Esophagus (tissue), 2 donors: ENCODE measurements at regions not wholly inside any gene's neighbourhood (a gene's known extent, or its start where the extent isn't known, plus 50 kb on each side); places are given as distances from the start of the nearest gene placed in this dataset.
A peak's percentile ranks its signal among the peaks of the same experiment; 100 is the strongest.
"Not testable (repeated sequence)": the region's sequence is repeated elsewhere in the genome, so short reads cannot be mapped to it uniquely, and the experiment has no call there.

Experiments used
- H3K27ac ChIP-seq, 2 donors: one replicate each; pipeline ENCODE4 v1.5.1; 2013; ENCODE audit warnings: low read depth in 2 of 2, mild to moderate bottlenecking in 2 of 2, inconsistent platforms in 1 of 2, low read length in 1 of 2, moderate library complexity in 1 of 2
- H3K27me3 ChIP-seq, 2 donors: one replicate each; pipeline ENCODE4 v1.6.1; 2013; ENCODE audit warnings: low read length in 2 of 2, control low read depth in 1 of 2, mild to moderate bottlenecking in 1 of 2; ENCODE audit not compliant: insufficient read depth in 2 of 2, control insufficient read depth in 1 of 2
- H3K36me3 ChIP-seq, 2 donors: one replicate each; pipeline ENCODE4 v1.6.1; 2013; ENCODE audit warnings: low read length in 1 of 2; ENCODE audit not compliant: control insufficient read depth in 2 of 2, insufficient read depth in 2 of 2
- H3K4me1 ChIP-seq, 2 donors: one replicate each; pipeline ENCODE4 v1.6.1; 2013; ENCODE audit warnings: low read length in 1 of 2; ENCODE audit not compliant: control insufficient read depth in 2 of 2, insufficient read depth in 2 of 2
- H3K4me3 ChIP-seq, 2 donors: one replicate each; pipeline ENCODE4 v1.5.1; 2013; ENCODE audit warnings: low read length in 2 of 2, mild to moderate bottlenecking in 2 of 2, low read depth in 1 of 2, moderate library complexity in 1 of 2
- H3K9me3 ChIP-seq, 2 donors: one replicate each; pipeline ENCODE4 v1.6.1; 2013; ENCODE audit warnings: mild to moderate bottlenecking in 2 of 2, low read depth in 1 of 2, low read length in 1 of 2, moderate library complexity in 1 of 2; ENCODE audit not compliant: control insufficient read depth in 2 of 2, insufficient read depth in 1 of 2
- WGBS, 2 donors: extraction: QIAGEN DNeasy Blood & Tissue Kit; methylation state at CpG; one replicate each; pipeline ENCODE4 v1.1.7; 2013; 5-methylcytosine and 5-hydroxymethylcytosine counted together
- donor health status: healthy with polysubstance abuse.
- donor health status: Bipolar disorder and iron deficiency.

DNA sequence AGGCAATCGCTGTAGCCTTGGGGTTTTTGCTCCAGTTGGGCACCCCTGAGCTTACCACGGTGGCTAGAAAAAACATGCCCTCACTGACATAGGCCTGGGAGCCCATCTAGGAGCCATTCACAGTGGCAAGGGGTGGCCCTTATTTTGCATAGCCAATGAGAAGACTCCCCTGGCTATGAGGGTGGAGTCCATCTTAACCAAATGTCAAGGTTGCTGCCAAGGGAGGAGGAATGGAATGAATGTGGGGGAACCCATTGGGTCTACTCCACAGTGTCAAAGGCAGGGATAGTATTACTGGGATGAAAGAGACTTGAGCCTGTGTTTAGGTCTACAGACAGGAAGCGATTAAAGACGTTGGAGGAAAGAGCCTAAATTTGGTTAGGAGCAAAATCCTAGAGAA is 295.7 kb upstream of the PLGLB2 start:
- H3K27ac ChIP-seq, result not testable (repeated sequence)

DNA sequence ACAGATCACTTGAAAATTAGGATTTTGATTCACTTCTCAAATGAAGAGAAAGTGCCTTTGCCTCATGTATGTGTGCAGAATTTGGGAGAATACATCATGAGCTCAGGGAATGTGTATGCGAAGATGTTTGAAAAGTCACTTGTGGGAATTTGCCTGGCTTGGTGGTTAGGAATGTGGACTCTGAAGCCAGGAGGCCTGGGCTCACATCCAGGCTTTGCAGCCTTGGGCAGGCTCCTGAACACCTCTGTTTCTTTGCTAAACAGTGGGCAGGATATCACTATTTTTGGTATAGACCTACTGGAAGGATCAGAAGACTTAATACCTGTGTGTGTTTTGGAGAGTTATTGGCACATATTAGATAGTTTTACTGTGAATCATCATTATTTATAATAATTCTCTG is 295.0 kb upstream of the PLGLB2 start:
- not testable (repeated sequence) for H3K27ac ChIP-seq, H3K4me1 ChIP-seq, H3K36me3 ChIP-seq, H3K27me3 ChIP-seq, H3K4me3 ChIP-seq, H3K9me3 ChIP-seq
- WGBS, 2 donors, result 31 to 38% methylated on average over 1 of the region's 1 CpG

More for the DNA sequence above, 295.7 kb upstream of the PLGLB2 start:
- H3K4me3 ChIP-seq, H3K27me3 ChIP-seq, H3K4me1 ChIP-seq, H3K36me3 ChIP-seq, H3K9me3 ChIP-seq: not testable (repeated sequence)
- WGBS, 2 donors, result 73 to 84% methylated on average over 4 of the region's 4 CpGs

DNA sequence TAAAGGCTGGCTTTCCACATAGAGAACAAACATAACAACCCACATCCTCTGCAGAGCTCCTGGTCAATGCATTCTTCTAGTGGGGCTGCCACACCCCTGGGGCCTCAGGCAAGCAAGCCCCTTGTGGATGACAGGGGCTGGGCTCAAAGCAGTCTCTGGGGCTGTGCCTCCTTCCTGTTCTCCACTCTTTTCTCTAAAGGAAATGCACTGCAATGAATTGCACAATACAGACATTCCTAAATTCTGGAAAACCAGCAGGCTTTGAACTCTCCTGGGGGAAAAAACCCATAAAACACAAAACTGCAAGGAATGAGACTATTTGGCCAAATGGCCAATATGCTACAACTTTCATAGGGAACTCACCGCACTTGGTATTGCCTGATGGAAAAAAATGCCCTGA is 293.9 kb upstream of the PLGLB2 start:
- H3K27me3 ChIP-seq, H3K9me3 ChIP-seq, H3K4me3 ChIP-seq, H3K36me3 ChIP-seq, H3K27ac ChIP-seq, H3K4me1 ChIP-seq: not testable (repeated sequence)
- 80 to 85% methylated on average over 1 of the region's 1 CpG for WGBS, 2 donors

DNA sequence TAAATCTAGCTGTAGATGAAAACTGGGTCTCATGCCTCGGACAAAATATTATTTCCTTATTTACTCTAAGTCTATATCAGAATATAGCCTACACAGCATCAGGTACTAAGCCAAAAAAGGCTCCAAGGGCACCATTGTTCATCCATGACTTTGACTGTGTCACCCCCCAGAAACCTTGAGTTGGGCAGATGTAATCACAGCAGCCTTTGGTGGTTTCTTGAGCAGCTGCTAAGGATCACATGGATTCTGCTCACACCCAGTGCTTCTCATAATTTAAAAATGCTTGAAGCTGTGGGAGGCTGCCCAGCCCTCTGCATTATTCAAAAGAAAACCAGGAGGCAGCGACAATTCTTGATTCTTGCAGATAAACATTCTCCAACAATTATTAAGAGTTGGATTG is 293.5 kb upstream of the PLGLB2 start:
- not testable (repeated sequence) for H3K36me3 ChIP-seq, H3K27me3 ChIP-seq, H3K4me1 ChIP-seq, H3K9me3 ChIP-seq, H3K27ac ChIP-seq, H3K4me3 ChIP-seq
- 63 to 75% methylated on average over 2 of the region's 2 CpGs for WGBS, 2 donors

DNA sequence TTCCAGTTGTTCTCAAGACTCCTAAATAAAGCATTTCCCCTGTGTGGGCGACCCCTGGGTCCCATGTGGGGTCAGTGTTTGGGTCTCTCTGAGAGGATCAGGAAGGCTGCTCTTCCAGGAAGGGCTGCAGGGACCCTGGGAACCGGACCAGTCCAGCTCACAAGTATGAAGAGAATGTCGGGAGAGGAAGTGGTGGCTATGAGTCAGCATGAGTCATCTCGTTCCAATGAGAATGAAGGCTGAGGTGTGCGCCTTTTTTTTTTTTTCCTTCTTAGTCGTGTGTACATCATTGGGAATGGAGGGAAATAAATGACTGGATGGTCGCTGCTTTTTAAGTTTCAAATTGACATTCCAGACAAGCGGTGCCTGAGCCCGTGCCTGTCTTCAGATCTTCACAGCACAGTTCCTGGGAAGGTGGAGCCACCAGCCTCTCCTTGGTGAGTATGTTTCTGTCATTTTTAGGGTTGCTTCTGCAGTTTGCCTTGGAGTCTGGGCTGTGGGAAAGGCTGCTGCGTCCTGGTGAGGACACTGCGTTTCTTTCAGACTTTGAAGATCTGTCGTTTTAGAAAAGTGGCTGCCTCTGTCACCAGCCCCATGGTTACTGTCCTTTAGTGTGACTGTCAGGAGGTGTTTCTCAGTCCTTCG is 292.6 kb upstream of the PLGLB2 start:
- H3K27ac ChIP-seq, result peak overlapping the region; percentile 25 to 31
- not testable (repeated sequence) for H3K4me1 ChIP-seq, H3K4me3 ChIP-seq, H3K9me3 ChIP-seq, H3K27me3 ChIP-seq, H3K36me3 ChIP-seq
- 5 to 29% methylated on average over 5 to 10 of the region's 13 CpGs for WGBS, 2 donors

DNA sequence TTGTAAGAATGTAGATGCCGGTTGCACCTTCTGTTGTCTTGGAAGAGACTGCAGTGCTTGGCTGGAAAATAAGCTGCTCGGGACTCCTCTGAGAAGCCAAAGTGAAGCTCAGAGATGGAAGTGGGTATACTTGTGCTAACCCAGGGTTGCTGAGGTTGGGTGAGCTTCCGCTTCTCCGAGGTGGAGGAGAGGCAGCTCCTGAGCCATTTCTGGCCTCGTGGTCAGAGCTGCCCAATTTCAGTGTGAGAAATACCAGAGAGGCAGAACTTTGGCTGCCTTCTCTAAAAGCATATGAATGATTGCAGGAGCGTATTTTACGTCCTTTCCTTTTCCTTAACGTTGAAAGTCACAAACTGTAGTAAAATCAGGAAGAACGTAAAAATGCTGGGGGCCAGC is 292.0 kb upstream of the PLGLB2 start:
- H3K27me3 ChIP-seq, H3K4me1 ChIP-seq, H3K36me3 ChIP-seq, H3K4me3 ChIP-seq, H3K9me3 ChIP-seq: not testable (repeated sequence)
- peak overlapping the region in 1 of 2 donors; percentile 31 for H3K27ac ChIP-seq
- 35 to 52% methylated on average over 4 of the region's 9 CpGs for WGBS, 2 donors

DNA sequence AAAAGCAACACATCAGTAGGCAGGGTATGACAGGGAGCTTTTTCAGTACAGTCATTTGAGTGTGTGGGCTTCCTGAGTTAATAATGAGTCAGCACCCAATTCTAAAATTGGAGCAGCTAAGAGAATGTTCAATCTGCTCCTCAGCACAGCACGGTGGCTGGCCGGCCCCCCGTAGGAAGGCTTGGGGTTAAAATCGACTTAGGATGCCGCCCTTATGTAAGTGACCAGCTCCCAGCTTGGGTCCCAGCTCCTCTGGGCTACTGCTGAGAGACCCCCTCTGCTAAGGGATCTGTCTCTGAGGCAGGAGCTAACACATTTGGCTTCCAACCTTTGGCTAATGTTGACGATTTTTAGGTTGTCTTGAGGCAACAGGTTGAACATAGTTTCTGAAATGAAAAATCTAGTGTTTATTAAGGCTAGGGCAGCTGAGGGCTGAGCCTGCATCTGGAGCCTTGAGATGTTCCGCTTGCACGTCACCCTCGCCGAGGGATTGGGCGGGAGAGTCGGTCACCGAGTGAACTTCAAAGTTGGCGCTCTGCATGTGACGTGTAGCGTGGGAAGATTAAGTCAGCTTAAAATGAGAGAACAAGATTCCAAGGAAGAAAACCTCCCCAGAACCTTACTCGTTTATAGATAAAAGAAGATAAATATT is 291.3 kb upstream of the PLGLB2 start:
- not testable (repeated sequence) for H3K9me3 ChIP-seq, H3K27me3 ChIP-seq, H3K4me3 ChIP-seq, H3K4me1 ChIP-seq, H3K36me3 ChIP-seq
- H3K27ac ChIP-seq, result peak overlapping the region in 1 of 2 donors; percentile 47
- 29 to 46% methylated on average over 8 to 11 of the region's 17 CpGs for WGBS, 2 donors

DNA sequence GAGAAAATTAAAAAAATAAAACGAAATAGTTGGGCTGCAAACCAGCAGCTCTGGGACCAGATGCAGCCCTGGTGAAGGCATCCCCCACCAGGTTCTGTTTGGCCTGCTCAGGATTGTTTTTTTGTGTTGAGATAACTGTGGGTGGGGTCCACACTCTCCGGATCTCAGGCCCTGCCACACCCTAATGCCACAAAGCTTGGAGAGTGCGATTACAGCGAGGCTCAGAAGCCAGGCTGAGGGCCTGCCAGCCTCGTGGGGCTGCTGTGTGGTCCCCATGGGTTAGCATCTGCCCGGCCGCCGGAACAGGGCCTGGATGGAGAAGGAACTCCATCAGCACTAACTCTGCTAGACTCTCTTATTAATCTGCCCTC is 290.8 kb upstream of the PLGLB2 start:
- H3K27me3 ChIP-seq, H3K9me3 ChIP-seq, H3K27ac ChIP-seq, H3K4me3 ChIP-seq, H3K4me1 ChIP-seq, H3K36me3 ChIP-seq: not testable (repeated sequence)
- WGBS, 2 donors, result 47 to 63% methylated on average over 3 of the region's 8 CpGs

DNA sequence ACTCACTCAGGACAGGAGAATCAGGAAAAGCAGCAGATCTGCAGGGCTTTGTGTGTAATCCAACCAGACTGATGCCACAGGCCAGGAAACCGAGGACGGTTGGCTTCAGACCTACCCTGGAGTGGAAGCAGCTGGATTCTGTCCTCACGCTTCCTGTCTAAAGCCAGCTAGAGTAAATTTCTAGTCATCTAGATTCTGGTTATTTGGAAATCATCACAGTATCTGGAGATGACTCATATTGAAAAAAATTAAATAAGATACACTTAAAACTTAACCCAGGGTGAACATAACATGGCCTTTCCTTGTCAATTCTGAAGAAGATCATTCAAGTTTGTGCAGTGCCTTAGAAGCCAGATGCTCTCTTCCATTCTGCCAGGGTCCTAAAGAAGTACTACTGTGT is 288.9 kb upstream of the PLGLB2 start:
- not testable (repeated sequence) for H3K36me3 ChIP-seq, H3K4me1 ChIP-seq, H3K9me3 ChIP-seq, H3K27me3 ChIP-seq, H3K4me3 ChIP-seq, H3K27ac ChIP-seq
- no CpG with 5 or more reads among the region's 3 CpGs for WGBS, 2 donors

DNA sequence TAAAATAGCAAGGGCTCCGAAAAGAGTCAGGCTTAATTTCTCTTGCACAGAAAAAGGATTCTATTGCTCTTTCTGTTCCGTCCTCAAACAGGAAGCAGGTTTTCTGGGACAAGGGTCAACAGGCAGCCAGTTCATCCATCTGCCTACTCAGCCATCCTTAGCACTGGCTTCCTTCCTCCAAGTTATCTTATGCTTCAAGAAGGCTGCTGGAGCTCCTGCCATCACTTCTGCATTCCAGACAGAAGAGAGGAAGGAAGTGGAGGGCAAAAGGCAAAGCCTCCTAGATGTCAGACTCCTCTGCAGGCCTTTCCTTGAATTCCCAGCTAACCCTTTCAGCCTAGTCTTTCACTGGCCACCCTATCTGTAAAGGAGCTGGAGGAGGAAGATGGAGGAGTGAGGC is 287.8 kb upstream of the PLGLB2 start:
- 78 to 100% methylated on average over 1 of the region's 2 CpGs for WGBS, 2 donors
- not testable (repeated sequence) for H3K27ac ChIP-seq, H3K4me1 ChIP-seq, H3K4me3 ChIP-seq, H3K36me3 ChIP-seq, H3K27me3 ChIP-seq, H3K9me3 ChIP-seq
